CD4-positive, alpha-beta T cell treated with Interleukin-1 beta for 1 hour (primary cell): ENCODE measurements at regions not wholly inside any gene's neighbourhood (a gene's known extent, or its start where the extent isn't known, plus 50 kb on each side); places are given as distances from the start of the nearest gene placed in this dataset.
"Not testable (repeated sequence)": the region's sequence is repeated elsewhere in the genome, so short reads cannot be mapped to it uniquely, and the experiment has no call there.

ENCODE experiments used
- DNase-seq, 2 donors: peaks; one replicate each; pipeline ENCODE4 v3.0.0-alpha.2; 2020 to 2022

DNA sequence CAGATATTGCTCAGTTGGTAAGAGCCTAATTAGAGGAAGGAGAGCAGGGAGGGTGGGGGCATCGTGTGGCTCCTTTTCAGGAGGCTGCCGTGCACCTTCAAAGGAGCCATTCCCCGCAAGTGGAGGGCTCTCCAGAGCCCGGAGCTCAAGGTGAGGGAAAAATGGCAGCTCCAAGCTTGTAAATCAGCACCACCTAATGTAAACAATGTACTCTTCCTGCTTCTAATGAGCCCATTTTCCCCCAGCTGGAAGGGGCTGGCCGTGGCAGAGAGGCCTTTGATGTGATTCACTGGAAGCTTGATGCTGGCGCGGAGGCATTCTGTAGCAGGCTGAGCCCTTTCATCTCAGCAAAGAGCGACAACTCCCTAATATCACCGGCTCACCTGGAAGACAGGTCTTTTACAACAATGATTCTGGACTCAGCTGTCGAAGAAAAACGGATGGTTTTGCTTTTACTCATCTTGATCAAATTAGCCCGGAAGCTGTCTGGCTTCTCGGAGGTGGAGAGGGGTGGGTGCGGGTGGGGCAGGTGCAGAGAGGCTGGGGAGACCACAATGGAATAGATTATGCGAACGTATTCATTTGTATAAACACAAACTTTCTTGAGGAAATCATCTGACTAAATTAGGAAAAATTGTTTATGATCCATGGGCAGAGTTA is 112.5 kb downstream of the RRAGC start:
- no peak for DNase-seq

DNA sequence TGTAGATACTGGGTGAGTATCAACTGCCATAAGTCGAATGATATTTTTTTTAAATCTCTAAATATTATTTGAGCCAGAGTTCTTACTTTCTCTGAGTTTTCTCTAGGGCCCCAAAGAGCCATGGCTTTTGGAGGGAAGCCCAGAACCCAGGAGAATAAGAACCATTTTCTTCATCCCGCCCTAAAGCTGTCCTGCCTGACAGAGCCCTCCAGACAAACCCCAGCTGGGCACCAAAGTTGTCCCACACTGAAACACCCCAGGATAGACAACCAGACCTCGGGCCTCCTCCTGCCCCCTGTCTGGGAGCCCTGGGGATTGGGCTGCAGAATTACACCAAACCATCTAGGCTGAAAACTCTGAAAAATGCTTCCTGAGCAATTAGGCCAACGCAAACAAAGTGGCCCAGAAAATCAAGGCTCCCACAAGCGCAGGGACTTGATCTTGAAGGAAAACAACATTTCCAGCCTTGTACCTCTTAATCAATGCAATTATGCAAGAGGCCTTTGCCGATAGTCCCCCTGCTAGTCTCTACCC is 113.1 kb downstream of the RRAGC start:
- DNase-seq, result no peak

DNA sequence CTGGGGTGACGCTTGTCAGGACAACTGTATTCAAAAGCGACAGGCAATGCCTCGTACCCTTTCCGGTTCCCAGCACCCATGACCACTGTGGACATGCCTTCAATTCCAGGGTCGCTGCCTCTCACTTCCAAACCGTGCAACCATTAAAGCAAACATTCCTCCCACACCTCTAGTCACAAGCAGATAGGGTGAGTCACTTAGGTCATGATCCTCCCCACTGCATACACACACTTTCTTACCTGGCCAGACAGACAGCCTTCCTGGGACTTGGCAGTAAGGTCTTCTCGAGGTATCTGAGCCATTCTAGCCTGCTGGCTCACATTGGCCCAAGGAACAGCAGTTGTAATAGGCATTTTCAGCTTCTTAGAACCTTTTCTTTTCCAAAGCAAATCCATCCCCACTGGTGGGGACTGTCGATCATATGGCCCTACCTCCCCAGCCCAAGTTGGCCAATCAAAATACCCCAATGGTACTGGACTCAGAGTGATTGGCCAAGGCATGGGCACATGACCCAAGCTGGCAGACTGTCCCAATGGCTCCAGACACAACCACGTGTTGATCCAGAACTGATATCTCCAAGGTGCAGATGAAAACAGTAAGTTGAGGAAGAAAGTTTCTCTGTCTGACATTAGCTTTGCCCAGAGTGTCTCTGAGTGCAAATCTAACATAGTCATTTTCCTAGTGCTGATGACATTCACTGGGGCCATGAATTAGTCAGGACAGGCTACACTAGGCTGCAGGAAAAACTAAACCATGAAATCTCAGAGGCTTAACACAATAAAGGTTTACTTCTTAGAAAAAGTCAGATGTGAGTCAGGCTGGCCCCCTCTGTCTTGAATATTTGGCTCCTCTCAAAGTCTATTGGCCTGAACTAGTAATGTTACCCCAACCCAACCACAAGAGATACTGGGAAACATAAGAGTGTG is 113.8 kb downstream of the RRAGC start:
- no peak for DNase-seq

DNA sequence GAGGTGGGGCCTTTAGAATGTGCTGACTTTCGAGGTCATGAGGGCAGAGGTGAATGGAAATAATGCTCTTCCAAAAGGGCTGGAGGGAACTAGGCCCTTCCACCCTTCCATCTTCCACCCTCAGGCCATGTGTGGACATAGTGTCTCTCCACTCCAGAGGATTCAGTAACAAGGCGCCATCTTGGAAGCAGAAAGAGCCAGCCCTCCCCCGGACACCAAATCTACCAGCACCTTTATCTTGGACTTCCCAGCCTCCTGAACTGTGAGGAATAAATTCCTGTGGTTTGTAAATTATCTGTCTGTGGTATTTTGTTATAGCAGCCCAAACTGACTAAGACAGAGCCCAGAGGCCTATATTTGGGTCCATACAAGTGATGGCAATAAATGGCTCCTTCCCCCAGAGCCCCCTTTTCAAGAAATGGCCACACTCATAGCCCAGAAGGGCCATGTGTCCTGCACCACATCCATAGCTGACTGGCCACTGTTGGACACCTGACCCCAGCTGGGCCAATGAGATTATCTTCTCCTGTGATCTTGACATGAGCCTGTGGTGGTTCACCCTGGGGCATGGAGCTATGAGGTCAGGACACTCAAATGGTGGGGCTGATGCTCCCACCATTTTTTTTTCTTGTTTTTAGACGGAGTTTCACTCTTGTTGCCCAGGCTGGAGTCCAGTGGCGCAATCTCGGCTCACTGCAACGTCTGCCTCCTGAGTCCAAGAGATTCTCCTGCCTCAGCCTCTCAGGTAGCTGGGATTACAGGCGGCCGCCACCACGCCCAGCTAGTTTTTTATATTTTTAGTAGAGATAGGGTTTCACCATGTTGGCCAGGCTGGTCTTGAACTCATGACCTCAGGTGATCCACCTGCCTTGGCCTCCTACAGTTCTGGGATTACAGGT is 114.9 kb downstream of the RRAGC start:
- no peak for DNase-seq

DNA sequence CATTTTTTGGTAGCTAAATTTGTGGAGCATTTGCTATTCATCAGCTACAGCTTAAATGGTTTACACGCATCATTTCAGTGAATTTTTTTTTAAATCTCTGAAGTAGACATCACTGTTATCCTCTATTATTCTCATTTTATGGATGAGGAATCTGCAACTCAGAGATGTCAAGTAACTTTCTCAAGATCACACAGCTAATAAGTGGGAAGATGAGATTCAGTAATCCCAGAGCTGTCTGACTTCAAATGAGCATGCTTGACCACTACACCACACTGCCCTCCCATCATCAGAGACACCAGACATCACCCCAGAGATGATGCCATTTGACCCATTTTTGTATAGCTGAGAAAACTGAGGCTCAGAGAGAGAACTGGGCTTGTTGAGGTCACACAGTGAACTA is 116.4 kb downstream of the RRAGC start:
- DNase-seq, result no peak

DNA sequence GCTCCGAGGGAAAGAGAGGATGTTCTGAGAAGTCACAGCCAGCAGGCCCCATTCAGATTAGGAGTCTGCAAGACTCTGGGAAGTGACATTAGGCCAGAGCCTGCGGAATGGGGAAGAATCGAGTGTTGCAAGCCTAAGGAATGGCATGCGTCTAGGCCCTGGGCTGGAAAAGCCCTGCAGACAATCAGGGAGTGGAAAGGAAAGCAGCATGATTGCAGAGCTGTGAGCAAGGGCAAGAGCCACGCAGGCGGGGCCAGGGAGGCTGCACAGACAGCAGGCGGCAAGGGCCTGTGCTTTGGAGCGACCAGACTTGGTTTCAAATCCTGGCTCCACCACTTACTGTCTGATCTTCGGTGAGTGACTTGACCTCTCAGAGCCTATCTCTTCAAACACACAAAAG is 118.2 kb downstream of the RRAGC start:
- no peak for DNase-seq

DNA sequence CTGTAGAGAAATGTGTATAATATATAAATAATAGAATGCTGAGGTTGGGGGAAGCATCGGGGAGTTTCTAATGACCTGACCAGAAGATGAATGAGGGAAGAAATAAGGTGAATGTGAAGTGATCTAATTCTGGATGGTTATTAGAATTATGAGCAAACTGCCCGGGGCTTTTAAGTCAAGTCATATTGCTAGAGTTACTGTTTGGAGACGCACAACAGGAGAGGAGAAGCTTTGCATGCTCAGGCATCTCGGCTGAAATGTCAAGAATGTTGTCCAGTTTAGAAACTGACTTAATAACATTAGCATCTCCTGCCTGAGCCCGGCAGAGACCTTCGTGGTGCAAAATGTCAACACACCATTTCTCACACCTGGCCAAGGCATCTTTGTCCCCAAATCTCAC is 119.1 kb downstream of the RRAGC start:
- no peak for DNase-seq

DNA sequence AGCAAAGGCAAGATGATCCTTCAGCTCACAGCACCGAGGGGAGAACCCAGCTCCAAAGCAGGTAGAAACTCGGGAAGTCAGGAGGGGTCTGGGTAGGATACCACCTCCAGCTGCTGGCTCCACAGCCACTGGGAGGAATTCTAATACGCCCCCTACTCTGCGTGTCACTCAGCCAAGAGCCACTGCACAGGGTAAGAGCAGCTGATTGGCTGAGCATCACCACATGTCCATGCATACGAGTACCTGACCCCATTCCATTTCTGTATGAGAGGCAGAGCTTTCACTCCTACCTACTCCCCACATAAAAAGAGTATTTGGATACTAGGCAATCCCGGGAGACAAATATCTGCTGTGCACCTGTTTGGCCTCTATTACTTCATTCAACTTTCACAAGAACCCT is 121.4 kb downstream of the RRAGC start:
- no peak for DNase-seq

DNA sequence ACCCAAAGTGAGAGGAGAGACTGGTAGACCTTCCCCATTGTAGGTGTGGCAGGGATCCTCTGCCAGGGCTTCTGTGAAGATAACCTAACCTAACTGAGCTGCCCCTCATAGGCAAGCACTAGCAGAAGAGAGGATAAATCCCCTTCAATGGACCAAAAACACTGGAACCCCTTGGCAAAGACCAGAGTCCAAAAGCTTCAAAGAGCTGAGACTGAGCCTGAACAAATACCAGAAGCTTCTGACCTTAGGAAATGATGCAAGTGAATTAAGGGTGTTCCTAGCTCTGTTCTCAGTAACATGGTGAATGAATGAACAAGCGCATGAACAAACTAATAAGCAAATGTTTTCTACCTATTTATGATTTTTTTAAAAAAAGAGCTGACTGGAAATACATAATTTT is 123.2 kb downstream of the RRAGC start:
- no peak for DNase-seq

DNA sequence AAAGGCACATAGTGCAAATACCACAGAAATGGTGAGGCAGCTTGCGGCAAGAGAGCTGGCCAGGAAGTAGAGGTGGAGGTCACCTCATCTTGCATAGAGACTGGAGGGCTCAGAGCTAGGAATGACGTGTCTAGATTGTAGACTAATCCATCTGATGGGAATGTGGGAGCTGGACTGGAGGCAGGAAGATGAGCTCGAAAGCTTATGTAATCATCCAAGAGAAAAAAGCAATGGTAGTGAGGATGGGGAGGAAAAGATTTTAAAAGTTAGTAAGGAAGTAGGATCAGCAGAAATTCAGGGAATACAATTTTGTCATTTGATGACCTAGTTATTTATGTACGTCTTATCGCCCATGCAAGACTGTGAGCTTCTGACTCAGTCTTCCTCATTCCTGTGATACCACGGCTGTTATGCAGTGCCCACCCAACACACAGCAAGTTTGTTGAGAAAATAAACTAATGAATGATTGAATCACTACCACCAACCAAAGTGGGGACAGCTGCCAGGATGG is 123.9 kb downstream of the RRAGC start:
- DNase-seq, result no peak

DNA sequence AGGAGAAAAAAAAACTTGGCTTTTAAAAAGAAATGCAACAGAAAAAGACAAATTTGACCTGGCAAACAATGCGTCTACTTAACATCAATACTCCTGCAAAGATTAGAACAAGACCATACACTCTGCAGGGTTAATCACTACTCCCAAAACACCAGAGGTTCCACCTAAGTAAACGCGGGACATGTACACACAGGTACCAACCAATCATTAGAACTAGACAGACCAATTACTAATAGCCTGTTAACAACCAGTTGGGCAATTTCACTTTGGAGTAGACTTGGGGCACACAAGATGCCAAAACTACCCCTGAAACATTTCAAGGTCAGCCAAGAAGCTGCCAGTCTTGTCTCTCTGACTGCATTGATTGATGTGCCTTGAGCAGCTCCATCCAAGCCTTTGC is 125.8 kb downstream of the RRAGC start:
- DNase-seq, result no peak

DNA sequence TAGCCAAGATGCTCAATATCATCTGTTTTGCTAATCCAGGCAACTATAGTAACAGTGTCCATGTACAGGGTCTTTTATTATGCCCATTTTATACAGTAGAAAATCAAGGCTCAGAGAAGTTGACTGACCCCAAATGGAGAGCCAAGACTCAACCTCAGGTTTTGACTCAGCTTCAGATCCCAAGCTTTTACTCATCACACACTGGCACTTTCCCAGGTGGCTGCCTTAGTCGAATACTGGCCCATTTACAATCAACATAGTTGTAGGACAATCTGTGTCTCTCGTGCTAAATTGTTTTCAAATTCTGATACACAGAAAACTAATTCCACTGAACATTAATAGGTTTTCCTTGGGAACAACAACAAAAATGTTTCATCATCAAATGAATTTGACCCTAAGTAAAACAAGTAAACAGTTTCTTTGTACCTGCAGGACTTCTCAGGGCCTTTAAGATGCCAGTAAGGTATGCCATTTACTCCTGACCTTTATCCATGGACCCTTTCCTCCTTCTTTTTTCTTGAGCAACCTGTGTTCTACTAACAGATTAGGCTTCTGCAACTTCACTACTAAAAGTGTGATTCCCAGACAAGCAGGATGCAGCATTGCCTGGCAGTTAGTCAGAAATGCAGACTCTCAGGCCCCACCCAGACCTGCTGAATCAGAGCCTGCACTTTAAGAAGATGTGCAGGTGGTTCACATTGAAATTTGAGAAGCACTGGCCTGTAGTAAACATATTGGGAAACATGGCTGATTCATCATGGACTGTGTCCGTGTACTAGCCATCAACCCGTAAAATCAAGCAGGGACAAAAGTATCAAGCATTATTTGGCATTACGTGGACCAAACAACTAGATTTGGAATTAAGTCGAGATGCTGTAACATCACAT is 128.8 kb downstream of the RRAGC start:
- DNase-seq, result no peak

DNA sequence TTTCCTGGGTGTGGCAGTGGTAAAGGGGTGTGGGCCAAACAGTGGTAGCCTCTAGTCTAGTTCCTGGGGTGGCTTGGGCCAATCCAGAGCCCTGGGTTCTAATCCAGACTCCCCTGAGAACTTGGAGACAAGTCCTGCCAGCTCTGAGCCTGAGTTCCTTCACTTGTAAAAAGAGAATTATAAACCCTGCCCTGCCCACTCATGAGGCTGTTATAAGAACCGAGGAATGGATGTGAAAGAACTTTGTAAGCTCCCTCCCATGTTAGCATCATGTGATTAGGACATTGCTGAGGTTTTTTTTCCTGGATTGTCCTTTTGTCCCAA is 131.0 kb downstream of the RRAGC start:
- DNase-seq, result no peak

DNA sequence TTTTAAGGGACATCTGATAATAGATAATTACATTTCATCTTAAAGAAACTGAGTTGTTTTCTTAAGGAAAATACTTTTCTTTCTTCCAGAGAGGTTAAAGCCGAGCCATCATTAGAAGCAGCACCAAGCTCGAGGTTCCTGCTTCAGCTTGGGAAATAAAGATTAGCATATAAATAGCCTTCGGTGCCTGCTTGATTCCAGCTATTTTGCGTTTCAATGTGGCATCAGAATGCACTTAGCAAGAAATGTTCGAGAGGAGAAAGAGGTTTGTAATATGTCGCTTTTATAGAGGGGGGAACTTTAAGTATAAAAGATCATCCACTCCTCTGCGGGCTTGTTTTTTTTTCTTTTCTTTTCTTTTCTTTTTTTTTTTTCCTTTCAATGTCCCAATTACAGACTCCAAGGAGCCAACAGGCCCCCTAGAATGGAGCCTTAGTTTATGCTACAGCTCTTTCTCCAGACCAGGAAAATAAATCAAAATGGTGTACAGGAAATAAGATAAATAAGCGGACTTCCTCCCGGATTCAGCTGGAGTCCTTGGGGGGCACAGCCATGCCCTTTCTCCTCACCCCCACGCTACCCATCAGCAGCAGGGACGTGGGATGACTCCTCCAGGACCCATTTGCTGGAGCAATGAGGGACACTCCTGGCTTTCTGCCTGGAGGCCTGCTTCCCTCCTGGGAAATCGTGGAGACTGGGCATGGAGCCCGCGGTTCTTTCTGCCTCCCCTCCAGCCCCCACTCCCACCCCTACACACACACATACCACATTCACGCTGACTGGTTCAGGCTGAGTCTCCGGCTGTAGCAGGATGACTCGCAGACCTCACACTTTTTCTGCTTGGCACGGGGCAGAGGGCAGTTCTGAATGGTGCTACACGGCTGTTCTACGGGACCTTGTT is 131.6 kb downstream of the RRAGC start:
- DNase-seq, result no peak

DNA sequence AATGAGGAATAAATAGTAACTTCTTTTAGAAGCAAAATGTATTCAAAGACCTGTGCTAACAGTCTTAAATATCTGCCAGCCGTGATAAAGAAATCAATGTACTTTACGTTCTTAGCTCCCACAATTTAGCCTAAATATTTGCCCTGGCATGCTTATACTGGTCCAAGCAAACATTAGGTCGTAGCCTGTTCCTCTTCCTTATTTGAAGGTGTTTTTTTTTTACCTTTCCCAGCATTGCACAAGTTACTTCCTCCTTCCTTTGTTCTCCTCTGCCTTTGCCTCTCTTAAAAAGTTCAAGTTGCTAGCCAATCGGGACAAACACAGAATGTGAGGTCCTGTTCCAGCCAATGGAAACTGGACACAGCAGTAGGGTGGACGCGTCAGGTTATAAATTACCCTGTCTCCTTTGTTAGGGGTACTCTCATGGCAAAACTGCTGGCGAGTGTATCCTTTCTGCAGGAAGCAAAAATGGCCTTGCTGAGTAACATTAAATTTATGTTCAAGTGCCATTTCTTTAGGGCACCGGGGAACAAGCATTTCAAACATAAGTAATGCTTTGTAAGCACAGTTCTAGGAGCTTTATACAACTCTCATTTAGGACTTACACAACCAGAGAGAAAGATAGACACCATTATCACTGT is 134.1 kb downstream of the RRAGC start:
- DNase-seq, result not testable (repeated sequence)

DNA sequence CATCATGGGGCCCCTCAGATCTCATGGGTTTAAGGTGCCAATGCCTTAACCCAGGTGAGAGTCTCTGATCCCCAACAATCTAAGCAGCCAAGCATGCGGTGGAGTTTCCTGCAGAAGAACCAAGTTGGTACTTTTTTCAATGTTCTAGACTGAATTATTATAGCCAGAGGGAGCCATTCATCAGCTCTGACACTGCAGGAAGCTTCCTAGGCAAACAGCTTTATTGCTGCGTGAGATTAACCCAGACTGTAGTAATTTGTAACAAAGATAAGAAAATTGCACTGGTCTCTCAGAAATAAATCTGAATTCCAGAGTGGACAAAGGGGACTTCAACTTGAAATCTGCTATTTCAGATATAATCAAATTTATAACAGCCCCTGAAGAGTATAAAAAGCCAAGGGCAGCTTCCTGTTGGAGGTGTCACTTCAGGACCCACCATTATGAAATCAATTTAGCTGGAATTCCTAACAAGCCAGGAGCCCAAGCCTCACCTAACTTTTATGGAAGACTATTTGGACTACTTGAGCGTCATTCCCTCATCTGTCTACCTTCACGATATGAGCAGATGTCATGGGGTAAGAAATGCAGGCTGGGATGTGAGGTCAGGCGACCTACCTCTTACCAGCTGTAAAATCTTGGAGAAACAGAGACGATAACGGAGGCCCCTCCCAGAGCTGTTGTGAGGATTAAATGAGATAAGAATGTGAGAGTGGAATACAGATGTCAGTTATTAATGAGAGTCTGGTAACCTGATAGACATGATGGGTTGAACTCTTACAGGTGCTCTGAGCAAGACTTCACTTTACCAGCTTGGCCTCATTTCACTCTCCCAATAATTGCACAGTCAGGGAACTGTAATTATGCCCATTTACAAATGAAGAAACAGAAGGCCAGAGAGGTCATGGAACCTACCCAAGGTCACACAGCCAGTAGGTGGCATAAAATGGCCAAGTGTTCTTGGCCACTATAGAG is 135.1 kb downstream of the RRAGC start:
- DNase-seq, result no peak

DNA sequence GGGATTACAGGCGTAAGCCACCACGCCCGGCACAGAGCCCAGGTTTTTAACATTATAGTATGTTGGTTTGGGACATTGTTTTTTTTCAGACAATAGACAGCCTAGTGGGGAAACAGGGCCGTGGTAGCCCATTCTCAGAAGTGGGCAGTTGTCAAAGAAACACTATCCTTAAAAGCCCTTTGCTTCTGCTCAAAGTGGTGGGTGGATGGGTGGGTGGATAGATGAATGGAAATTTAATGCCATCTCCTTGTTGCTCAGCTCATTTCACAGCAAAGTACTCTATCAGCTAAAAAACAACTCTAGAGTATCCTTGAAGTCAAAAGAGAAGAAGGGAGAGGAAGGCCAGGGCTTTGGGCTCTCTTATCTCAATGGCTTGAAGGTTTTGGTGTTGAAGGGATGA is 137.8 kb downstream of the RRAGC start:
- no peak for DNase-seq

DNA sequence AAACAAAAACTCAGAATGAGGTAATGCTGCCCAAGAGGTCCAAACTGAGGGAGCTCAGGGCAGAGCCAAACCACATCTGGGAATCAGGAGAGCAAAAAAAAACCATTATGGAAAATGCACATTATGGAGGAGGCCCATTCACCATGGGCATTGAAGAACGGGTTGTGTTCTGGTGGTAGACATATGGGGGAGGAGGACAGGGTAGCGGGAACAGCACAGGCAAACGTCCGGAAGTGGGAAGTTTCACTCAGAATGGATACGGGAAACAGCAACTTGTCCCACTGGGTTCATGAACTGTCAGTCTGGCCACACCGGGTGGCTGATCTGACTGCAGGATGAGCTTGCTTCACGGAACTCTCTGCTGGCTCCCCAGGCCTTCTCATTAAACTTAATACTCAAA is 139.7 kb downstream of the RRAGC start:
- no peak for DNase-seq

DNA sequence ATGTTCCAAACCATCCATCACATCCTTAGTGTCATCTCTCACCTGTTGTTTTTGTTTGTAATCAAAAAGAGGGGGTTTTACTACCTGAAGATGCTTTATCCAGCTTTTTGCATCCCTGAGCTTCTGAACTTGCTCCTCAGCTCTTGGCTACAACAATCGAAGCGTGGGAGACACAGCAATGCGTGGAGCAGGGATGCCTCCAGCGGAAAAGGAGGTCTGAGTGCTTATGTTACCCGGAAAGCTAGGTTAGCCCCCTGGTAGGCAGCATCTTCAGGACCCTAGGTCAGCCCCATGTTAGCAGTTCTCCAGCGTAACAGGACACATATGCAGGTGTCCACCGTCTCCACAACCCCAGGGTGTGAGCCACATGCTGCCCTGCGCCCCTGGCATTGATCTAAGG is 141.5 kb downstream of the RRAGC start:
- no peak for DNase-seq
